ENCODE measurements at regions not wholly inside any gene's neighbourhood (a gene's known extent, or its start where the extent isn't known, plus 50 kb on each side); places are given as distances from the start of the nearest gene placed in this dataset.
"Not testable (repeated sequence)": the region's sequence is repeated elsewhere in the genome, so short reads cannot be mapped to it uniquely, and the experiment has no call there.

GRCh38 chr15:37397266-37398022 is 297.1 kb upstream of the MEIS2 start:
- TF ChIP-seq POLR2A (IDR thresholded peaks at IDR 0.05; ENCODE audit: low read depth) (no peak), CTCF (IDR thresholded peaks at IDR 0.05) (no peak), POLR2AphosphoS5 (IDR thresholded peaks at IDR 0.05) (no peak), EP300 (IDR thresholded peaks at IDR 0.05) (no peak)
- 87% methylated on average over 3 of the region's 3 CpGs for WGBS
- Histone ChIP-seq H3K9me3 (no peaks in the 10 kb centered on the region), H3K36me3 (no peaks in the 10 kb centered on the region), H3K4me3 (no peak overlapping the region), H3K27ac (replicated peaks in 1 of 4) (no peak overlapping the region), H3K4me1 (no peaks in the 10 kb centered on the region), H3K27me3 (no peaks in the 10 kb centered on the region)
- intact Hi-C loops (cut with DNase I): no loop called here
- DNase-seq (ENCODE audit: extremely low spot score): no peak

DNA sequence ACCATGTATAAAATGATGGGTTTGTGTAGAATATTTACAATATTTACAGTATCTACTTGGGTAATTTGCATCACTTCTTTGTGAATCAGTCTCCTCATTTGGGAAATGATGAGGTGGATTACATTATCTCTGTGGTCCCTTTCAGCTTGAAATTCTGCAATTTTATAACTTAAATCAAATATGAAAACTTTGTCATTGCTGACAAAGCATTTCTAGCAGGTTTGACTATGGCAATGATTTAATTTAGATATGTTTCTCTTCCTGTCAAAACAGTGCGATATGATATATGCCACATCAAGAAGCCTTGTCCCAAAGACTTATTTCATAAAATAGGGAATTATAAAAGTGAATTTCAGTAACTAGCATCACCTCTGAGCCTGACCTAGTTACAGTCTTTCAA is 315.8 kb upstream of the MEIS2 start:
- 86% methylated on average over 1 of the region's 1 CpG for WGBS
- TF ChIP-seq CTCF (IDR thresholded peaks at IDR 0.05) (no peak), POLR2A (IDR thresholded peaks at IDR 0.05; ENCODE audit: low read depth) (no peak)
- Histone ChIP-seq H3K9me3 (no peaks in the 10 kb centered on the region), H3K36me3 (no peaks in the 10 kb centered on the region), H3K27me3 (no peaks in the 10 kb centered on the region), H3K4me3 (no peak overlapping the region), H3K27ac (replicated peaks in 1 of 4) (no peak overlapping the region), H3K4me1 (no peaks in the 10 kb centered on the region)
- DNase-seq (ENCODE audit: extremely low spot score): no peak
- intact Hi-C loops (cut with DNase I): no loop called here

GRCh38 chr15:37425541-37425940 is 325.2 kb upstream of the MEIS2 start:
- DNase-seq (ENCODE audit: extremely low spot score): no peak
- 44% methylated on average over 1 of the region's 1 CpG for WGBS
- intact Hi-C loops (cut with DNase I): no loop called here
- no peaks in the 10 kb centered on the region for H3K9me3 ChIP-seq
- H3K36me3 ChIP-seq: no peaks in the 10 kb centered on the region
- H3K4me3 ChIP-seq: no peak overlapping the region
- no peak overlapping the region for H3K27ac ChIP-seq (replicated peaks in 1 of 4)
- no peaks in the 10 kb centered on the region for H3K27me3 ChIP-seq
- H3K4me1 ChIP-seq: no peaks in the 10 kb centered on the region
- TF ChIP-seq POLR2AphosphoS5 (IDR thresholded peaks at IDR 0.05): no peak
- no peak for TF ChIP-seq POLR2A (IDR thresholded peaks at IDR 0.05; ENCODE audit: low read depth)
- TF ChIP-seq EP300 (IDR thresholded peaks at IDR 0.05): no peak
- TF ChIP-seq CTCF (IDR thresholded peaks at IDR 0.05): no peak

GRCh38 chr15:37427393-37427792 is 327.0 kb upstream of the MEIS2 start:
- intact Hi-C loops (cut with DNase I); DNase-seq (ENCODE audit: extremely low spot score): not testable (repeated sequence)

DNA sequence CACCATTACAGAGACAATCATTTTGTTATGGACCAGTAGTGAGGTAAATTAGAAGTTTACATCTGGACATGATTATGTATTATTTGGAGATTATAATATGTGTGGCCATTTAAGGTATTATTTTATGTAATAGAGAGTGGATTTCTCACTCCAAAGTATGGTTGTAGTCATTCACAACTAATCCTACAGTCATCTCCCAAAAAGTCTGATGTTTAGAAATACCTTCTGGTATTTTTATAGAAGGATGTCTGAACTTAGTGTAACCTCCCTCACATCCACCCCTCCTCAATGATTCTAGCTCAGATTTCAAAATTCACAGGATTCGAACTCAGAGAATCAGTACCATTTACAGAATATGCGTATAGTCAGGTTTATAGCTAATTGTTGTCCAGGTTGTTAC is 346.6 kb upstream of the MEIS2 start:
- no peaks in the 10 kb centered on the region for H3K27me3 ChIP-seq
- H3K36me3 ChIP-seq: no peaks in the 10 kb centered on the region
- TF ChIP-seq CTCF (IDR thresholded peaks at IDR 0.05) (no peak), POLR2AphosphoS5 (IDR thresholded peaks at IDR 0.05) (no peak), POLR2A (IDR thresholded peaks at IDR 0.05; ENCODE audit: low read depth) (no peak), EP300 (IDR thresholded peaks at IDR 0.05) (no peak)
- H3K4me1 ChIP-seq: no peaks in the 10 kb centered on the region
- WGBS: 100% methylated on average over 2 of the region's 2 CpGs
- intact Hi-C loops (cut with DNase I): no loop called here
- no peak for DNase-seq (ENCODE audit: extremely low spot score)
- no peaks in the 10 kb centered on the region for H3K9me3 ChIP-seq
- no peak overlapping the region for H3K4me3 ChIP-seq
- no peak overlapping the region for H3K27ac ChIP-seq (replicated peaks in 1 of 4)

More at GRCh38 chr15:37427393-37427792, 327.0 kb upstream of the MEIS2 start:
- not testable (repeated sequence) for H3K27me3 ChIP-seq; H3K4me1 ChIP-seq; H3K27ac ChIP-seq (replicated peaks in 1 of 4); H3K9me3 ChIP-seq; H3K36me3 ChIP-seq; H3K4me3 ChIP-seq
- WGBS: 90% methylated on average over 10 of the region's 12 CpGs
